Right cardiac atrium (tissue), 5 donors: ENCODE measurements at regions not wholly inside any gene's neighbourhood (a gene's known extent, or its start where the extent isn't known, plus 50 kb on each side); places are given as distances from the start of the nearest gene placed in this dataset.
"Not testable (repeated sequence)": the region's sequence is repeated elsewhere in the genome, so short reads cannot be mapped to it uniquely, and the experiment has no call there.

Source experiments
- ATAC-seq, 2 donors: fragments of 200-7000 bp; cut with Tn5 transposase; one replicate each; pipeline versions ENCODE4 v1.8.0 to v1.9.1; 2020; ENCODE audit warnings: moderate library complexity in 2 of 2, mild to moderate bottlenecking in 1 of 2
- DNase-seq, 3 donors: peaks; one replicate each; pipeline ENCODE4 v3.0.0-alpha.2; 2020
- H3K27ac ChIP-seq: one replicate; pipeline ENCODE4 v1.5.1; 2013; ENCODE audit warnings: mild to moderate bottlenecking, low read length, control low read depth, moderate library complexity
- H3K27me3 ChIP-seq: one replicate; pipeline ENCODE4 v1.6.1; 2013; ENCODE audit not compliant: control insufficient read depth, insufficient read depth
- H3K4me1 ChIP-seq: one replicate; pipeline ENCODE4 v1.6.1; 2013; ENCODE audit warnings: low read length; ENCODE audit not compliant: control insufficient read depth, insufficient read depth
- H3K4me3 ChIP-seq: one replicate; pipeline ENCODE4 v1.5.1; 2013; ENCODE audit warnings: low read length, control low read depth
- H3K9me3 ChIP-seq: one replicate; pipeline ENCODE4 v1.6.1; 2013; ENCODE audit warnings: low read length; ENCODE audit not compliant: control insufficient read depth
- WGBS: extraction: QIAGEN DNeasy Blood & Tissue Kit; methylation state at CpG from one replicate; pipeline ENCODE4 v1.1.7; 2013; 5-methylcytosine and 5-hydroxymethylcytosine counted together
- intact Hi-C, 4 donors: fragments of 100-400 bp; cut with DNase I; formaldehyde crosslinking; loops; one replicate each; pipeline versions ENCODE4 v1.11.0 to v1.14.0; 2022 to 2023
- donor health status: healthy with polysubstance abuse.
- donor health status: DM: no; HTN: yes; CAD: no.
- donor health status: DM: no; HTN: no; CAD: no.
- donor health status: DM: no; HTN: yes; CAD: no; lungs with severe emphysema.
- donor health status: DM: yes; HTN: yes; CAD: no.

DNA sequence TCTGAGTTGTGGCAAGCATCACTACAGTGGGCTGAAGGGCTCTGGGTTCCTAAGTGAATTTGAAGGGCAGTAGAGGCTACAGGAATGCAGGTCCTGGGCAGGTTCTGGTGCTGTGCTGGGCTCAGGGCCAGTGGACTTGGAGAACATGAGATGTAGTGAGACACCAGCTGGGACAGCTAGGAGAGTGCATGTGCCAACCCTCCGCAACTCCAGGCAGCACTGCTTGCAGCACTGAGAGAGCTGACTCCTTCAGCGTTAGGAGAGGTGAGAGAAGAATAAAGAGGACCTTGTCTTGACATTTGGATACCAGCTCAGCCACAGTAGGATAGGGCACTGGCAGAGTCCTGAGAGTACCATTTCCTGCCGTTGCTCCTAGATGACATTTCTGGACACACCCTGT lies 739.9 kb upstream of the PRR20A start:
- ATAC-seq: peak; percentile 51 to 78
- DNase-seq: peak in 2 of 3 donors; percentile 13 to 27
- WGBS: 49% methylated on average over 3 of the region's 3 CpGs
- Histone ChIP-seq H3K4me3 (no peak overlapping the region), H3K27ac (no peak overlapping the region), H3K9me3 (no peaks in the 10 kb centered on the region), H3K27me3 (no peaks in the 10 kb centered on the region), H3K4me1 (no peaks in the 10 kb centered on the region)
- intact Hi-C loops: no loop called here

DNA sequence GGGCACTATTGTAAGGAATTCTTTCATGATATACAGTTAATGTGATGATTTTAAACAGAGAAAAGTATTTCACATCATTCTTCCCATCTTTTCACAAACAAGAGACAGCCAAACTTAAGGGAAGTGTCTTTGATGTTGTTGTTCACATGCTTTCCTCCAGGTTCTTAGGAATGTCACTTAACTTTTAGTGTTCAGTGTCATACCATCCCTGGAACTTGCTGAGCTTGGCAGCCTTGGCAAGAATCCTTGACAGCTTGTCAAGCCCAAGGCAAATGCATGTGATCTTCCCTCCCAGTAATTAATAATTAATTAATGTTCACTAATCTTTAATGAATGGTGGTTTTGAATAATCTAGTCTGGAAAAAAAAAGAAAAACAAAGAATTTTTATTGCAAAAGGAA lies 727.9 kb upstream of the PRR20A start:
- H3K9me3 ChIP-seq: no peaks in the 10 kb centered on the region
- ATAC-seq: no peak
- H3K27ac ChIP-seq: no peak overlapping the region
- H3K27me3 ChIP-seq: no peaks in the 10 kb centered on the region
- peak in 1 of 3 donors; percentile 26 for DNase-seq
- no peak overlapping the region for H3K4me3 ChIP-seq
- no peaks in the 10 kb centered on the region for H3K4me1 ChIP-seq
- intact Hi-C loops: no loop called here

DNA sequence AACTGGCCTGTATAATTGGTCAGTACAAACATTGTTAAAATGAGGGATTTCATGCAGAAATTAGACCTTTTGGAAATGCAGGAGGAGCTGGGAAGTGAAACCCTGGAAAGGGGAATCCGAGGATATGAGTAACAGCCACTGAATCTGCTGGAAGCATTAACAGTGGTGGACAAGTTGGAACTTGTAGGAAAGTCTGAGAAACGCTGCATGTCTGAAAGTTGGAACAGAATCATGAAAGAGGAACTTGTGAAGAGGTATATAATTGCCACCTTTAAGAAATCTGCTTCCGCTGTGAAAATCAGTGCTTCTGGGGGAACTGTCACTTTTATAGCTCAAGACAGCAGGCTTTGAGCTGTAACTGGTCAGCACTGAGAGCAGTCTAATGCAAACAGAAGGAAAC lies 716.5 kb upstream of the PRR20A start:
- Histone ChIP-seq H3K27ac (no peak overlapping the region), H3K4me1 (no peaks in the 10 kb centered on the region), H3K4me3 (no peak overlapping the region), H3K9me3 (no peaks in the 10 kb centered on the region), H3K27me3 (no peaks in the 10 kb centered on the region)
- 76% methylated on average over 3 of the region's 3 CpGs for WGBS
- ATAC-seq (no peak), DNase-seq (no peak)
- intact Hi-C loops: no loop called here

DNA sequence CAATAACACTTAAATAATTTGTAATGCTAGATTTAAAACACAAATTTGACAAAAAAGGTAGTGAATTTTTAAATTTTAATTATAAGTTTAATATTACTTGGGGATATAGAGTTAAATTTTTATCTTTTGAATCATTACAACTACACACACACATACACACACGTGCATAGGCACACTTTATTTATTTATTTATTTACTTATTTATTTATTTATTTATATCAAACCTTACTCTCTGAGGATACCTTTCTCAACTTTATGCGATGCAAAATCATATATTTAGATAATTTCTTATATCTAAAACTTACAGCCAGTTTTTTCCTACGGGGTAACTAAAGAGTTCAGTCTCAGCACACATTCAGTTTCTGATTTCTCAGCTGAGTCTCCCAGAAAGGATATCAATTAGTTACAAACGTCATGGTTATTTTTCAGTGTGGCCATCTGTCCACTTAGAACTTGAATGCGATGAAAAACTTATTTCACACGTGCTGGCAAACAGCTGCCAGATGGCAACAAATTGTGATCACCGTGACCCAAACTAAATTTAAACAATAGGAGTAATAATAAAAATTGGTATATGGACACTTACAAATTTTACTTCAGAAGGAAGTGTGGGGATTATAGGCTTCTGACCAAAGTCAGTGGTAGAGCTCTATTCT lies 683.1 kb upstream of the PRR20A start:
- no peaks in the 10 kb centered on the region for H3K9me3 ChIP-seq
- ATAC-seq: no peak
- no peaks in the 10 kb centered on the region for H3K27me3 ChIP-seq
- H3K4me3 ChIP-seq: no peak overlapping the region
- 47% methylated on average over 7 of the region's 7 CpGs for WGBS
- H3K27ac ChIP-seq: no peak overlapping the region
- no peak for DNase-seq
- intact Hi-C loops: no loop called here
- H3K4me1 ChIP-seq: no peaks in the 10 kb centered on the region

DNA sequence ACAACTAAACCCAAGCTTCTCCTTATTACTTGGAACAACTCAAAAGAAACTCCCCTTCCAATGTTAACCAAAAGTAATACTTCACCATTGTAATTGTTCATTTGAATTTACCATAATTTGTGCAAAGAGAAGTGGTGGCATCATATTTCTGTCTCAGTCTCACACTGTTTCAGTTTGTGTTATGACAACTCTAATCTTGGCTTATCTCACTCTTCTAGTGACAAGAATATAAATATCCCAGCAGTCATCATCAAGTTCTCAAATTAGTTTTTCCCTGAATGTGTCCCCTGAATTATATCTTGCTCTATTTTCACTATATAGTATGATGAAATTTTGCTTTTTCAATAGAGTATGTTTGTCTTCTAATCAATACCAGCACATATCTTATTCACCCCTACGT lies 681.4 kb upstream of the PRR20A start:
- H3K27me3 ChIP-seq: no peaks in the 10 kb centered on the region
- 38% methylated on average over 1 of the region's 1 CpG for WGBS
- H3K4me3 ChIP-seq: no peak overlapping the region
- no peaks in the 10 kb centered on the region for H3K9me3 ChIP-seq
- no peak overlapping the region for H3K27ac ChIP-seq
- H3K4me1 ChIP-seq: no peaks in the 10 kb centered on the region
- ATAC-seq (peak; percentile 31 to 71), DNase-seq (no peak)
- intact Hi-C loops: no loop called here

DNA sequence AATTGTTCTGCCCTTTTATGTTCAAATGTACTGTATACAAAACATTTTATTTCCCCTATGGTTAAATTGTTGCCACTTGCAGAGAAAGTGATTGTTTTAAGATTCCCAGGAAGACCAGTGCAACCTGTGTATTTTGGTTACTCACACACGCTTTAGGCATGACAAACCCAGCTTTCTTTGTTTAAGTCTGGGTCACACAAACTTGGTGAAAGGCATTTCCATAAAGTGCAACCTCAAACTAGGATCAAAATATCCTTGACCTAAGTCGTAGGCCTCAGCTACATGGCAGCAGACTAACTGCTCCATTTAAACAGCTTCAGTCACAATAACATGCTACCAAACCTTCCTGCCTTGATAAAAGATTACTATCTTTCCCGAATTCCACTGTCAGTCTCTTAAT lies 639.0 kb upstream of the PRR20A start:
- Histone ChIP-seq H3K4me3 (no peak overlapping the region), H3K27me3 (no peaks in the 10 kb centered on the region), H3K27ac (no peak overlapping the region), H3K4me1 (no peaks in the 10 kb centered on the region), H3K9me3 (no peaks in the 10 kb centered on the region)
- no peak for ATAC-seq
- WGBS: 61% methylated on average over 3 of the region's 3 CpGs
- no peak for DNase-seq
- intact Hi-C loops: no loop called here

DNA sequence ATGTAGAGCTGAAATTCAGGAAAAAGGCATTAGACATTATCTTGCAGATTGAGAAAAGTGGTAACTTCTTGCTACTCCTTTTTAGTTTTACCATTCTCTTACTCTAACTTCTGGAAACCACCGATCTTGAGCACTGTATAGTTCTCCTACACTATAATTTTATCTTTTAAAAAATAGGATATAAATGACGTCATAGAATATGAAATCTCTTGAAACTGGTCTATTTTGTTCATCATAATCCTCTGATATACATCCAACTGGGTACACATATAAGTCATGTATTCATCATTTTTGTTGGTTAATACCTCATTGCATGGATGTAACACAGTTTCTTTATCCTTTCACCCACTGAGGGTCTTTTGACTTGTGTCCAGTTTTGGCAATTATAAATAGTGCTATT lies 629.9 kb upstream of the PRR20A start:
- no peak for ATAC-seq

DNA sequence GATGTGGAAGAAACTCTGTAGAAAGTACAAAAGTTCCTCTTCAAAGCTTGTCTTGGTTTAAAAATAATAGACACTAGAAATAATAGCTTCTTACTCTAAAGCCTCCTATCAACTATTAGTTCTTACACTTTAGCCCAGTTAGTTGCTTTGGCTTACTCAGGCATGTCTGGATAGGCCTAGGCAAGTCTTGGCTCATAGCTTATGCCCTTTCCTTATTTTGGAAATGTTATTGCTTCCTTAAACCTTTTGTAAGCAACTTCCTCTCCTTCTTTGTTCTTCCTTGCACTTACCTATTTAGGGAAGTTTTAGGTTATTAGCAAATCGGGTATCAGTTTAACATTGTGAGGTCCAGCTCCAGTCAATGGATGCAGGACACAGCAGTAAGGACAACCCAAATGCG lies 628.4 kb upstream of the PRR20A start:
- H3K4me1 ChIP-seq, H3K27ac ChIP-seq, DNase-seq, ATAC-seq, H3K4me3 ChIP-seq, H3K9me3 ChIP-seq, intact Hi-C loops, H3K27me3 ChIP-seq: not testable (repeated sequence)
- WGBS: 85% methylated on average over 2 of the region's 2 CpGs

More for the DNA sequence above, 629.9 kb upstream of the PRR20A start:
- intact Hi-C loops: no loop called here
- H3K27me3 ChIP-seq: no peaks in the 10 kb centered on the region
- 82% methylated on average over 2 of the region's 2 CpGs for WGBS
- H3K4me1 ChIP-seq: no peaks in the 10 kb centered on the region
- no peak overlapping the region for H3K27ac ChIP-seq
- no peaks in the 10 kb centered on the region for H3K9me3 ChIP-seq
- DNase-seq: no peak
- H3K4me3 ChIP-seq: no peak overlapping the region

DNA sequence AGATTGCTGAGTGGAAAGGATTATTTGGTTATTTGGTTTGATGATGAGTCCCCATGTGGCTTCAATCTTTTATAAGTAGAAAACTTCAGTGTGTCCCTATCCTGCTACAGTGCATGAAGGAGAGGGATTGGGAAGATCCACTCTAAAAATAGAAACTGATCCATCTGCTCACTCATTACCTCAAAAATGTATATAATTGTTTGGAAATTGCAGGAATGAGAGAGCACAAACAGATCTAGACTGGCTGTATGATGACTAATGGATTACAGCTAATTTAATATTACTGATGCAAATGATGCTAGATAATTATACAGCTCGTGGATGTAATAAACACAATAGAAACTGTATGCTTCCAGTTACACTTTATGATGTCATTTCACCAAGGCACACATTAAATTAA lies 625.3 kb upstream of the PRR20A start:
- no peak overlapping the region for H3K27ac ChIP-seq
- ATAC-seq: no peak
- 61% methylated on average over 1 of the region's 1 CpG for WGBS
- no peaks in the 10 kb centered on the region for H3K9me3 ChIP-seq
- H3K27me3 ChIP-seq: no peaks in the 10 kb centered on the region
- DNase-seq: no peak
- H3K4me3 ChIP-seq: no peak overlapping the region
- intact Hi-C loops: no loop called here
- no peaks in the 10 kb centered on the region for H3K4me1 ChIP-seq

DNA sequence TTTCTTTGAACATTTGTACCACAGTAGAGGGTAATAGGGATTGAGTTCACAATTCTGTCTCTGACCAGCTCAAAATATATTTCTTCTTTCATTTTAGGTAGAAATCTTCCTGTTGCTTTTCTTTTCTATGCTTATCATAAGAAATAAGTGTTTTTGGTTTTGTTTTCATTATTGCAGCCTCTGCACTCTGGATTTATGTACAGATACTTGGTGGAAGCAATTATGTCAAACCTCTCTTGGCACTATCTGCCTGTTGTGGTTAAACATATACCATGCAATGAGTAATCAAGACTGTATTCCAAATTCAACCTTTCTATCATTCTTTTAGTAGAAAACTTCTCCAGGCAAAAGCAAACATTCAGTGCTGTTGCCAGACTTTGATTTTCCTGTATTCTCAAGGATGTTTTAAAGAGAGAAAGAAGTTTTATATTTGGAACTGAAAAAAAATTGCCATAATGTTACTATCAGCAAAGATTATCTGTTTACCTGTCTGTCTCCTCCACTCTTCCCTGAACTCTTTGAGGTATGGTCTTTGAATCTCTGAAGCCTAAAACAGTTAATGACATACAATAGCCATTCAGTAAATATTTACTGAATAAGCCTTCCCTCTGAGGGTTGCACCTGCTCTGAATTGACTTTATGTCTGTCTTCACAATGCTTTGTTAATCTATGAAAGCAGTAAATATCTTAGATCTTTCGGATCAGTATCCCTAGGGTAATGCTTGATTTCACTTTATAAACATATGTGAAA lies 612.5 kb upstream of the PRR20A start:
- H3K9me3 ChIP-seq: no peaks in the 10 kb centered on the region
- H3K27me3 ChIP-seq: no peaks in the 10 kb centered on the region
- H3K4me3 ChIP-seq: no peak overlapping the region
- intact Hi-C loops: no loop called here
- WGBS: 31% methylated on average over 1 of the region's 1 CpG
- H3K27ac ChIP-seq: no peak overlapping the region
- no peaks in the 10 kb centered on the region for H3K4me1 ChIP-seq
- DNase-seq: no peak
- no peak for ATAC-seq

DNA sequence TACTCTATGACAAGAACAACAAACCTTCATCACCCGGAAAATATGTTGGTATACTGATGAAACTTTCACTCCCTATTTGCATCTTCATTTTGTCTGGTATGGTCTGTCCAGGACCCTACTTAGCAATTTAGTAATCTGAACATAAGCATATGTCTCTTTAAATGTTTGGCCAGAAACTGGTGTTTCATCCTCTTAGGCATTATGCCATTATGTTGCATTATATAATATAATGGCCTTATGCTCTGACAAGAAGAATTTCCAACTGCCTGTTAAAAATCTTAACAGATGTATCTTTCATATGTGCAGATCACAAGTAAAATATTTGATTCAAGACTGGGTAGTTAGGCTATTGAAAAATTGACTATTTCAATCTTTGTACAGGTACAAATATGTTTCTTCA lies 610.6 kb upstream of the PRR20A start:
- 91% methylated on average over 1 of the region's 1 CpG for WGBS
- Histone ChIP-seq H3K27me3 (no peaks in the 10 kb centered on the region), H3K27ac (no peak overlapping the region), H3K4me3 (no peak overlapping the region), H3K4me1 (no peaks in the 10 kb centered on the region), H3K9me3 (no peaks in the 10 kb centered on the region)
- DNase-seq (no peak), ATAC-seq (no peak)
- intact Hi-C loops: no loop called here
